ENCODE measurements at regions not wholly inside any gene's neighbourhood (a gene's known extent, or its start where the extent isn't known, plus 50 kb on each side); places are given as distances from the start of the nearest gene placed in this dataset.

DNA sequence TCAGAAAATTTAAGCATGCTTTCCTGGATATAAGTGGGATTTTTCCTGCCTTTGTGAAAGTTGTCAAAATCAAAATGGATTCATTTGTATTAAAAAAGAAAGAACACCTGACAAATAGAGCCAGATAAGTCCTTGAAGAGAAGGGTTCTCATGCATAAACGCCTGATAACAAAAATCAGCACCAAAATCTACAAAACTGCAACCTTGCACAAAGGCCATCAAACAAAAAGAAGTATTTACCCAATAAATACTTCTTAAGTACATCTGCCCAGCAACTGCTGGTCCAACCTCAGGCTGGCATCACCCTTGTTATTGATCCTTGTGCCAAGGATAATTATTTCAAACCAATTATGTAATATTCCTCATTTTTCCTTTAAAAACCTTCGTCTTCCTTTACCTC, 315.9 kb downstream of the GPD2 start:
- Histone ChIP-seq H3K79me2 (ENCODE audit: insufficient read depth, low read length) (no peaks in the 10 kb centered on the region), H4K20me1 (ENCODE audit: insufficient read depth, low read length) (no peaks in the 10 kb centered on the region), H3K4me1 (ENCODE audit: insufficient read depth, low read length) (no peaks in the 10 kb centered on the region), H3K27me3 (ENCODE audit: control insufficient read depth in 1 of 2, insufficient read depth in 2 of 2, low read length in 2 of 2) (no peaks in the 10 kb centered on the region), H3K4me3 (replicated peaks in 1 of 3; ENCODE audit: insufficient read depth in 1 of 3, low read depth in 2 of 3, low read length in 3 of 3) (no peak overlapping the region), H3K9ac (ENCODE audit: insufficient read depth, low read depth, low read length) (no peak overlapping the region), H3K4me2 (ENCODE audit: low read depth, low read length) (no peak overlapping the region), H3K9me3 (ENCODE audit: low read length) (0 out of 2 replicates have a peak, but pooled peaks cover 5% of the 10 kb centered on the region), H3K27ac (ENCODE audit: extremely low read length, insufficient read depth, low read length) (no peak overlapping the region), H2AFZ (ENCODE audit: low read length) (no peak overlapping the region), H3K36me3 (replicated peaks in 1 of 2; ENCODE audit: control insufficient read depth in 1 of 2, insufficient read depth in 2 of 2, low read length in 2 of 2) (no peaks in the 10 kb centered on the region)
- in situ Hi-C loops (cut with HindIII; ENCODE audit: extremely low pct_ligation_motif_present, low pct_unique_long_range_greater_than_20kb), result no loop called here
- FAIRE-seq (no peak), DNase-seq (ENCODE audit: low spot score) (no peak), ATAC-seq (no peak)
- CTCF ChIA-PET (ENCODE audit: low intra/inter-chr PET ratio, low total read pairs), result no interaction called here
- TF ChIP-seq PCBP2 (optimal IDR thresholded peaks at IDR 0.05; ENCODE audit: low read depth, low read length, poor library complexity, severe bottlenecking), result no peak
- peak; percentile 59; the same call in 1 of the 2 replicates for TF ChIP-seq MAFF (IDR thresholded peaks at IDR 0.05; ENCODE audit: low read depth, low read length)
- no peak for TF ChIP-seq ZBTB3 (CRISPR knock-in tag; IDR thresholded peaks at IDR 0.05; ENCODE audit: borderline replicate concordance, low read depth)
- no peak for TF ChIP-seq ARNT2 (CRISPR knock-in tag; IDR thresholded peaks at IDR 0.05; ENCODE audit: low read depth)
- no peak for TF ChIP-seq RFXAP (CRISPR knock-in tag; IDR thresholded peaks at IDR 0.05; ENCODE audit: borderline replicate concordance)
- TF ChIP-seq MAFK (conservative IDR thresholded peaks at IDR 0.05 in 1 of 2, IDR thresholded peaks at IDR 0.05 in 1 of 2; ENCODE audit: low read length in 2 of 2), result peak; percentile 72
- TF ChIP-seq ZNF276 (CRISPR knock-in tag; IDR thresholded peaks at IDR 0.05; ENCODE audit: low read depth), result no peak
- POLR2A ChIA-PET, result no interaction called here
- 4% methylated on average over 2 of the region's 2 CpGs for WGBS (ENCODE audit: low lambda C conversion rate)
- no TSS peak for BruUV-seq (replicated peaks)
- intact Hi-C loops (cut with micrococcal nuclease; ENCODE audit: unreplicated experiment), result no loop called here

GRCh38 chr2:156753766-156754165, 317.6 kb downstream of the GPD2 start:
- Histone ChIP-seq H3K4me3 (replicated peaks in 1 of 3; ENCODE audit: insufficient read depth in 1 of 3, low read depth in 2 of 3, low read length in 3 of 3) (no peak overlapping the region), H3K27me3 (ENCODE audit: control insufficient read depth in 1 of 2, insufficient read depth in 2 of 2, low read length in 2 of 2) (no peaks in the 10 kb centered on the region), H3K4me2 (ENCODE audit: low read depth, low read length) (no peak overlapping the region), H2AFZ (ENCODE audit: low read length) (no peak overlapping the region), H3K79me2 (ENCODE audit: insufficient read depth, low read length) (no peaks in the 10 kb centered on the region), H3K9me3 (ENCODE audit: low read length) (0 out of 2 replicates have a peak, but pooled peaks cover 5% of the 10 kb centered on the region), H3K36me3 (replicated peaks in 1 of 2; ENCODE audit: control insufficient read depth in 1 of 2, insufficient read depth in 2 of 2, low read length in 2 of 2) (no peaks in the 10 kb centered on the region), H3K27ac (ENCODE audit: extremely low read length, insufficient read depth, low read length) (no peak overlapping the region), H3K9ac (ENCODE audit: insufficient read depth, low read depth, low read length) (no peak overlapping the region), H4K20me1 (ENCODE audit: insufficient read depth, low read length) (no peaks in the 10 kb centered on the region), H3K4me1 (ENCODE audit: insufficient read depth, low read length) (no peaks in the 10 kb centered on the region)
- 0% methylated on average over 1 of the region's 1 CpG for WGBS (ENCODE audit: low lambda C conversion rate)
- TF ChIP-seq, protein P1, sequence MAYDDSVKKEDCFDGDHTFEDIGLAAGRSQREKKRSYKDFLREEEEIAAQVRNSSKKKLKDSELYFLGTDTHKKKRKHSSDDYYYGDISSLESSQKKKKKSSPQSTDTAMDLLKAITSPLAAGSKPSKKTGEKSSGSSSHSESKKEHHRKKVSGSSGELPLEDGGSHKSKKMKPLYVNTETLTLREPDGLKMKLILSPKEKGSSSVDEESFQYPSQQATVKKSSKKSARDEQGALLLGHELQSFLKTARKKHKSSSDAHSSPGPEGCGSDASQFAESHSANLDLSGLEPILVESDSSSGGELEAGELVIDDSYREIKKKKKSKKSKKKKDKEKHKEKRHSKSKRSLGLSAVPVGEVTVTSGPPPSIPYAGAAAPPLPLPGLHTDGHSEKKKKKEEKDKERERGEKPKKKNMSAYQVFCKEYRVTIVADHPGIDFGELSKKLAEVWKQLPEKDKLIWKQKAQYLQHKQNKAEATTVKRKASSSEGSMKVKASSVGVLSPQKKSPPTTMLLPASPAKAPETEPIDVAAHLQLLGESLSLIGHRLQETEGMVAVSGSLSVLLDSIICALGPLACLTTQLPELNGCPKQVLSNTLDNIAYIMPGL (CRISPR knock-in tag; IDR thresholded peaks at IDR 0.05; ENCODE audit: borderline replicate concordance in 1 of 2, low read depth in 1 of 2), result no peak
- no peak for TF ChIP-seq ATF6 (CRISPR knock-in tag; conservative IDR thresholded peaks at IDR 0.05)
- TF ChIP-seq, protein P2, sequence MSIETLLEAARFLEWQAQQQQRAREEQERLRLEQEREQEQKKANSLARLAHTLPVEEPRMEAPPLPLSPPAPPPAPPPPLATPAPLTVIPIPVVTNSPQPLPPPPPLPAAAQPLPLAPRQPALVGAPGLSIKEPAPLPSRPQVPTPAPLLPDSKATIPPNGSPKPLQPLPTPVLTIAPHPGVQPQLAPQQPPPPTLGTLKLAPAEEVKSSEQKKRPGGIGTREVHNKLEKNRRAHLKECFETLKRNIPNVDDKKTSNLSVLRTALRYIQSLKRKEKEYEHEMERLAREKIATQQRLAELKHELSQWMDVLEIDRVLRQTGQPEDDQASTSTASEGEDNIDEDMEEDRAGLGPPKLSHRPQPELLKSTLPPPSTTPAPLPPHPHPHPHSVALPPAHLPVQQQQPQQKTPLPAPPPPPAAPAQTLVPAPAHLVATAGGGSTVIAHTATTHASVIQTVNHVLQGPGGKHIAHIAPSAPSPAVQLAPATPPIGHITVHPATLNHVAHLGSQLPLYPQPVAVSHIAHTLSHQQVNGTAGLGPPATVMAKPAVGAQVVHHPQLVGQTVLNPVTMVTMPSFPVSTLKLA (IDR thresholded peaks at IDR 0.05), result no peak
- DNase-seq (ENCODE audit: low spot score) (no peak), ATAC-seq (no peak), FAIRE-seq (no peak)
- CTCF ChIA-PET (ENCODE audit: low intra/inter-chr PET ratio, low total read pairs), result no interaction called here
- intact Hi-C loops (cut with micrococcal nuclease; ENCODE audit: unreplicated experiment) (no loop called here), in situ Hi-C loops (cut with HindIII; ENCODE audit: extremely low pct_ligation_motif_present, low pct_unique_long_range_greater_than_20kb) (no loop called here)
- POLR2A ChIA-PET, result no interaction called here
- BruUV-seq (replicated peaks), result no TSS peak

Measured in HepG2 (cell line).